Suprapubic skin (tissue), 3 donors: ENCODE measurements at regions not wholly inside any gene's neighbourhood (a gene's known extent, or its start where the extent isn't known, plus 50 kb on each side); places are given as distances from the start of the nearest gene placed in this dataset.

Source experiments
- EP300 ChIP-seq: sonication (generic); formaldehyde crosslinking; IDR thresholded peaks from one replicate; pipeline ENCODE4 v1.6.1; 2017; ENCODE audit warnings: antibody characterized with exemption
- POLR2A ChIP-seq, 2 donors: fragments of 450-650 bp; IDR thresholded peaks; one replicate each; pipeline ENCODE4 v1.6.1; 2017; ENCODE audit warnings: antibody characterized with exemption in 2 of 2, mild to moderate bottlenecking in 2 of 2, moderate library complexity in 2 of 2
- TF ChIP-seq, protein P1 (sequence below), 2 donors: fragments of 200-600 bp in 1 of 2; fragments of 450-650 bp in 1 of 2; sonication (generic) in 1 of 2; IDR thresholded peaks; one replicate each; pipeline ENCODE4 v1.5.1; 2016 to 2019; ENCODE audit warnings: antibody characterized with exemption in 2 of 2, mild to moderate bottlenecking in 1 of 2, moderate library complexity in 1 of 2

DNA sequence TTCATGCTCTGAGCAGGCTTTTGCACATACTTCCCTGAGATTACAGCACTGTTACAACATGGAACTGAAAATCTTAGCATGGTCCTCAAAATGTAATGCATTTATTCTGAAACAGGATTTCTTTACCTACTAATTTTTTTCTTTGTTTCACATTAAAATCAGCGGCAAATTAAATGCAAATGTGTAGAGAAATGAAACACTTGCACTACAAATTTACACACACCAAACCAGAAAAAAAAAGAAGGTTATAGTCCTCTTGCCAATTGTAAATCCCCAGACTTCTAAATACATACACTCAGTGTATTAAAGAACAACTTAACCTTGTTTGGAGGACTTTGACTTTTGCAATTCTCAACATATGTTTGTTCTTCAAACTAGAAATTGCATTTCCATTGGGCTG lies 210.9 kb upstream of the TBX18 start:
- TF ChIP-seq EP300: no peak
- no peak for TF ChIP-seq POLR2A (IDR thresholded peaks at IDR 0.05)
- TF ChIP-seq, protein P1, sequence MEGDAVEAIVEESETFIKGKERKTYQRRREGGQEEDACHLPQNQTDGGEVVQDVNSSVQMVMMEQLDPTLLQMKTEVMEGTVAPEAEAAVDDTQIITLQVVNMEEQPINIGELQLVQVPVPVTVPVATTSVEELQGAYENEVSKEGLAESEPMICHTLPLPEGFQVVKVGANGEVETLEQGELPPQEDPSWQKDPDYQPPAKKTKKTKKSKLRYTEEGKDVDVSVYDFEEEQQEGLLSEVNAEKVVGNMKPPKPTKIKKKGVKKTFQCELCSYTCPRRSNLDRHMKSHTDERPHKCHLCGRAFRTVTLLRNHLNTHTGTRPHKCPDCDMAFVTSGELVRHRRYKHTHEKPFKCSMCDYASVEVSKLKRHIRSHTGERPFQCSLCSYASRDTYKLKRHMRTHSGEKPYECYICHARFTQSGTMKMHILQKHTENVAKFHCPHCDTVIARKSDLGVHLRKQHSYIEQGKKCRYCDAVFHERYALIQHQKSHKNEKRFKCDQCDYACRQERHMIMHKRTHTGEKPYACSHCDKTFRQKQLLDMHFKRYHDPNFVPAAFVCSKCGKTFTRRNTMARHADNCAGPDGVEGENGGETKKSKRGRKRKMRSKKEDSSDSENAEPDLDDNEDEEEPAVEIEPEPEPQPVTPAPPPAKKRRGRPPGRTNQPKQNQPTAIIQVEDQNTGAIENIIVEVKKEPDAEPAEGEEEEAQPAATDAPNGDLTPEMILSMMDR (IDR thresholded peaks at IDR 0.05): no peak
